PC-9 (cell line): ENCODE measurements at regions not wholly inside any gene's neighbourhood (a gene's known extent, or its start where the extent isn't known, plus 50 kb on each side); places are given as distances from the start of the nearest gene placed in this dataset.

Experiments
- BruUV-seq: library from RNA; stranded (reverse); fragments of 400-500 nt; replicated peaks from 2 replicates; lab custom pipeline; 2021; lab: Mats Ljungman, UMichigan
- CTCF ChIA-PET: fragments of 300-600 bp; sonication (Branson Sonifier 250); formaldehyde crosslinking; loops from one replicate; lab custom pipeline; 2022; ENCODE audit warnings: antibody characterized with exemption; lab: Charles Lee
- POLR2A ChIA-PET: fragments of 300-600 bp; sonication (Branson Sonifier 250); formaldehyde crosslinking; loops from one replicate; lab custom pipeline; 2022; ENCODE audit warnings: antibody characterized with exemption; ENCODE audit not compliant: unreplicated experiment; lab: Charles Lee
- DNase-seq, 2 experiments: peaks; one replicate each; pipeline versions ENCODE4 v3.0.0 to v3.0.0-alpha.2; 2015 to 2022; ENCODE audit warnings: mixed read lengths in 1 of 2
- H2AFZ ChIP-seq: fragments of 200-600 bp; sonication (generic); 2 replicates; pipeline ENCODE4 v1.8.1; 2017; ENCODE audit warnings: antibody characterized with exemption
- H3F3A ChIP-seq: fragments of 200-600 bp; sonication (generic); 2 replicates; pipeline ENCODE4 v1.8.1; 2017; ENCODE audit warnings: antibody characterized with exemption, mild to moderate bottlenecking, low read depth; ENCODE audit not compliant: insufficient read depth
- H3K27ac ChIP-seq: fragments of 200-600 bp; sonication (generic); 2 replicates; pipeline ENCODE4 v1.6.1; 2016; ENCODE audit warnings: mixed run types
- H3K27me3 ChIP-seq: fragments of 200-600 bp; sonication (generic); 2 replicates; pipeline ENCODE4 v1.6.1; 2016; ENCODE audit warnings: low read depth, mixed run types; ENCODE audit not compliant: insufficient read depth
- H3K36me3 ChIP-seq: fragments of 200-600 bp; sonication (generic); 2 replicates; pipeline ENCODE4 v1.6.1; 2016; ENCODE audit warnings: low read depth, mixed run types
- H3K4me1 ChIP-seq: fragments of 200-600 bp; sonication (generic); replicated peaks from 2 replicates; pipeline ENCODE4 v1.6.1; 2016; ENCODE audit warnings: mixed run types; ENCODE audit not compliant: insufficient read depth
- H3K4me2 ChIP-seq: fragments of 200-600 bp; sonication (generic); 2 replicates; pipeline ENCODE4 v1.6.1; 2017; ENCODE audit warnings: mixed run types
- H3K4me3 ChIP-seq: fragments of 200-600 bp; sonication (generic); 2 replicates; pipeline ENCODE4 v1.6.1; 2016; ENCODE audit warnings: mixed run types
- H3K79me2 ChIP-seq: fragments of 200-600 bp; sonication (generic); 2 replicates; pipeline ENCODE4 v1.6.1; 2017; ENCODE audit warnings: low read depth, mixed run types
- H3K9me2 ChIP-seq: fragments of 200-600 bp; sonication (generic); 2 replicates; pipeline ENCODE4 v1.8.1; 2017; ENCODE audit warnings: mild to moderate bottlenecking; ENCODE audit not compliant: insufficient read depth
- H3K9me3 ChIP-seq: fragments of 200-600 bp; sonication (generic); 2 replicates; pipeline ENCODE4 v1.8.1; 2016; ENCODE audit warnings: low read depth; ENCODE audit not compliant: insufficient read depth
- H4K20me1 ChIP-seq: fragments of 200-600 bp; sonication (generic); 2 replicates; pipeline ENCODE4 v1.8.1; 2017; ENCODE audit not compliant: insufficient read depth
- CTCF ChIP-seq: fragments of 200-600 bp; sonication (generic); conservative IDR thresholded peaks from 2 replicates; pipeline ENCODE4 v1.6.1; 2017; ENCODE audit warnings: mixed run types, antibody characterized with exemption, mild to moderate bottlenecking, moderate library complexity
- EZH2 ChIP-seq: fragments of 200-600 bp; sonication (generic); IDR thresholded peaks from 2 replicates; pipeline ENCODE4 v1.8.0; 2017; ENCODE audit warnings: antibody characterized with exemption, low read depth
- intact Hi-C: fragments of 100-400 bp; cut with micrococcal nuclease; formaldehyde crosslinking; loops from one replicate; pipeline ENCODE4 v1.10.0; 2022; ENCODE audit not compliant: unreplicated experiment

GRCh38 chrX:134738986-134739740, 57.8 kb downstream of the PABIR2 start:
- no peaks in the 10 kb centered on the region for H3K79me2 ChIP-seq
- POLR2A ChIA-PET = no interaction called here
- H2AFZ ChIP-seq = no peak overlapping the region

GRCh38 chrX:134738445-134738844, 58.6 kb downstream of the PABIR2 start:
- intact Hi-C loops = no loop called here
- Histone ChIP-seq H3K4me1 (no peaks in the 10 kb centered on the region), H3K27ac (no peak overlapping the region), H3K36me3 (no peaks in the 10 kb centered on the region), H3K4me3 (no peak overlapping the region), H3K9me2 (no peaks in the 10 kb centered on the region), H4K20me1 (no peaks in the 10 kb centered on the region), H3F3A (no peaks in the 10 kb centered on the region), H3K9me3 (no peaks in the 10 kb centered on the region), H3K27me3 (no peaks in the 10 kb centered on the region), H2AFZ (no peak overlapping the region), H3K79me2 (no peaks in the 10 kb centered on the region), H3K4me2 (no peak overlapping the region)
- BruUV-seq = no TSS peak
- ChIA-PET POLR2A (no interaction called here), CTCF (no interaction called here)
- TF ChIP-seq CTCF = no peak
- TF ChIP-seq EZH2 = no peak
- DNase-seq = no peak

More at GRCh38 chrX:134738986-134739740, 57.8 kb downstream of the PABIR2 start:
- no peaks in the 10 kb centered on the region for H3K27me3 ChIP-seq
- H3K27ac ChIP-seq = no peak overlapping the region
- H3K9me3 ChIP-seq = no peaks in the 10 kb centered on the region
- TF ChIP-seq CTCF (no peak), EZH2 (no peak)
- no peaks in the 10 kb centered on the region for H3K9me2 ChIP-seq
- H3F3A ChIP-seq = no peaks in the 10 kb centered on the region
- no TSS peak for BruUV-seq
- intact Hi-C loops = no loop called here
- H3K4me3 ChIP-seq = no peak overlapping the region
- no peaks in the 10 kb centered on the region for H4K20me1 ChIP-seq
- H3K36me3 ChIP-seq = no peaks in the 10 kb centered on the region
- CTCF ChIA-PET = no interaction called here
- H3K4me1 ChIP-seq = no peaks in the 10 kb centered on the region
- no peak for DNase-seq
- H3K4me2 ChIP-seq = no peak overlapping the region

GRCh38 chrX:134737721-134738369, 59.2 kb downstream of the PABIR2 start:
- Histone ChIP-seq H2AFZ (no peak overlapping the region), H3K27me3 (no peaks in the 10 kb centered on the region), H3K9me3 (no peaks in the 10 kb centered on the region), H3K4me2 (no peak overlapping the region), H3K36me3 (no peaks in the 10 kb centered on the region), H4K20me1 (no peaks in the 10 kb centered on the region), H3K79me2 (no peaks in the 10 kb centered on the region), H3K4me3 (no peak overlapping the region), H3K4me1 (no peaks in the 10 kb centered on the region), H3F3A (no peaks in the 10 kb centered on the region), H3K9me2 (no peaks in the 10 kb centered on the region), H3K27ac (no peak overlapping the region)
- BruUV-seq = no TSS peak
- intact Hi-C loops = no loop called here
- CTCF ChIA-PET = no interaction called here
- POLR2A ChIA-PET = no interaction called here
- TF ChIP-seq EZH2 = no peak
- TF ChIP-seq CTCF = no peak
- DNase-seq = no peak
